GM12891 (cell line): ENCODE measurements at regions not wholly inside any gene's neighbourhood (a gene's known extent, or its start where the extent isn't known, plus 50 kb on each side); places are given as distances from the start of the nearest gene placed in this dataset.

Source experiments
- PAX5 ChIP-seq: IDR thresholded peaks from 2 replicates; pipeline ENCODE4 v1.6.1; 2011; ENCODE audit warnings: low read length, moderate library complexity, mild to moderate bottlenecking; ENCODE audit not compliant: insufficient read depth, severe bottlenecking
- POLR2A ChIP-seq: IDR thresholded peaks from 2 replicates; pipeline ENCODE4 v1.6.1; 2011; ENCODE audit warnings: low read depth, low read length, control low read depth
- POLR2AphosphoS5 ChIP-seq: IDR thresholded peaks from 2 replicates; pipeline ENCODE4 v1.6.1; 2011; ENCODE audit warnings: low read depth, low read length, control low read depth
- POU2F2 ChIP-seq: IDR thresholded peaks from 2 replicates; pipeline ENCODE4 v1.6.1; 2011; ENCODE audit warnings: low read depth, mild to moderate bottlenecking, control low read depth, low read length, moderate library complexity
- SPI1 ChIP-seq: IDR thresholded peaks from 2 replicates; pipeline ENCODE4 v1.6.1; 2011; ENCODE audit warnings: low read depth, low read length, control low read depth
- TAF1 ChIP-seq: IDR thresholded peaks from 2 replicates; pipeline ENCODE4 v1.6.1; 2011; ENCODE audit warnings: low read depth, low read length, control low read depth

- no peak for TF ChIP-seq POLR2AphosphoS5
- no peak for TF ChIP-seq POLR2A
- TF ChIP-seq PAX5, result no peak
- no peak for TF ChIP-seq SPI1
- no peak for TF ChIP-seq TAF1
- no peak for TF ChIP-seq POU2F2
Observed at GRCh38 chr15:66909381-66909890, 156.0 kb upstream of the SMAD3 start.
